Suprapubic skin (tissue), 4 donors: ENCODE measurements at regions not wholly inside any gene's neighbourhood (a gene's known extent, or its start where the extent isn't known, plus 50 kb on each side); places are given as distances from the start of the nearest gene placed in this dataset.

ENCODE experiments used
- DNase-seq, 2 donors: peaks; one replicate each; pipeline ENCODE4 v3.0.0-alpha.2; 2019; ENCODE audit warnings: low spot score in 2 of 2
- H3K27ac ChIP-seq: fragments of 200-600 bp; sonication (generic); one replicate; pipeline ENCODE4 v1.5.1; 2019
- H3K27me3 ChIP-seq: fragments of 200-600 bp; sonication (generic); one replicate; pipeline ENCODE4 v1.5.1; 2019
- H3K36me3 ChIP-seq: fragments of 200-600 bp; sonication (generic); one replicate; pipeline ENCODE4 v1.5.1; 2019
- H3K4me1 ChIP-seq: fragments of 200-600 bp; sonication (generic); one replicate; pipeline ENCODE4 v1.5.1; 2019
- H3K4me3 ChIP-seq: fragments of 200-600 bp; sonication (generic); one replicate; pipeline ENCODE4 v1.5.1; 2019; ENCODE audit warnings: mild to moderate bottlenecking
- H3K9me3 ChIP-seq: fragments of 200-600 bp; sonication (generic); one replicate; pipeline ENCODE4 v1.5.1; 2019
- CTCF ChIP-seq, 2 donors: fragments of 200-600 bp in 1 of 2; fragments of 450-650 bp in 1 of 2; sonication (generic) in 1 of 2; IDR thresholded peaks; one replicate each; pipeline ENCODE4 v1.5.1; 2016 to 2019; ENCODE audit warnings: antibody characterized with exemption in 2 of 2, mild to moderate bottlenecking in 1 of 2, moderate library complexity in 1 of 2
- EP300 ChIP-seq: sonication (generic); formaldehyde crosslinking; IDR thresholded peaks from one replicate; pipeline ENCODE4 v1.6.1; 2017; ENCODE audit warnings: antibody characterized with exemption
- POLR2A ChIP-seq, 2 donors: fragments of 450-650 bp; IDR thresholded peaks; one replicate each; pipeline ENCODE4 v1.6.1; 2017; ENCODE audit warnings: antibody characterized with exemption in 2 of 2, mild to moderate bottlenecking in 2 of 2, moderate library complexity in 2 of 2
- POLR2AphosphoS5 ChIP-seq, 3 donors: sonication (generic); formaldehyde crosslinking; IDR thresholded peaks; one replicate each; pipeline ENCODE4 v1.6.1; 2017; ENCODE audit warnings: antibody characterized with exemption in 3 of 3
- WGBS: methylation state at CpG from one replicate; pipeline ENCODE4 v1.1.5; 2018; 5-methylcytosine and 5-hydroxymethylcytosine counted together

DNA sequence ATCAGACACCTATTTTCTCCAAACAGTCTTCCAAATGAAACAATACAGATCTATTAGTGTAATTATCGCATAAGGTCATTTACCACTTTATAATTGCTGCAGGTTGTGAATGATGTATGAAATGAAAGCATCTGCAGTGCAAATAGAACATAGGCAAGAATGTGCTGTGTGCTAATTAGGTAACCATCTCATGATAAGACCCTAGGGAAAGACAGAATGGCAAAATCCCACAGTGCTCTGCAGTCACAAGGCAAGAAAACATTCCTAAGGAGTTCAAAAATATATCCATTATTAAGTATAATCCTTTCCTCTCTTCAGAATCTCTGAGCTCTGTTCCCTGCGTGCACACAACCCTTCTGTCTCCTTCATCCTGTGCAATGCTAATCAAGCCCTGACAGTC lies 488.1 kb downstream of the NR4A2 start:
- Histone ChIP-seq H3K36me3 (no peaks in the 10 kb centered on the region), H3K27me3 (no peaks in the 10 kb centered on the region), H3K9me3 (no peaks in the 10 kb centered on the region), H3K4me1 (no peaks in the 10 kb centered on the region), H3K27ac (no peak overlapping the region), H3K4me3 (no peak overlapping the region)
- no peak for DNase-seq
- TF ChIP-seq POLR2AphosphoS5 (IDR thresholded peaks at IDR 0.05) (no peak), POLR2A (IDR thresholded peaks at IDR 0.05) (no peak), EP300 (no peak), CTCF (IDR thresholded peaks at IDR 0.05) (no peak)
- WGBS = 87% methylated on average over 2 of the region's 2 CpGs

DNA sequence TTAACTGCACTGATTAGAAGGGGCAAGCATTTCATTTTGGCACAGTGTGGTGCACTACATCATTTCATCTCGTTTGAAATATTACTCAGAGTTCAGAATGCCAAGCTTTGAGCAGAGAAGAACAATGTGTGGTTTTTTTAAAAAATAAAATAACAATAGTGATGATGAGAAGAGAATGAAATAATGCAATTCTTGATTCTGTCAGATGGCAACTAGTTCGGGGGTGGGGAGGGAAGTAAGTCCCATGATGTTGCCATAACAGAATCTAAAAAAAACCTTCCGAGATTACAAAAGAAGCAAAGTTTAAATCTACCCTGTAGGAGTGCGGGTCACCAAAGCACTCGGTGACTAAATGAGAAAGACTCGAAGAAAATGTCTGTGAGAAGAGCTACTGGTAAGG lies 490.4 kb downstream of the NR4A2 start:
- no peak for DNase-seq
- H3K4me1 ChIP-seq = no peaks in the 10 kb centered on the region
- no peak overlapping the region for H3K27ac ChIP-seq
- no peaks in the 10 kb centered on the region for H3K27me3 ChIP-seq
- WGBS = 47% methylated on average over 6 of the region's 6 CpGs
- no peak overlapping the region for H3K4me3 ChIP-seq
- H3K9me3 ChIP-seq = no peaks in the 10 kb centered on the region
- no peak for TF ChIP-seq POLR2A (IDR thresholded peaks at IDR 0.05)
- no peak for TF ChIP-seq EP300
- TF ChIP-seq POLR2AphosphoS5 (IDR thresholded peaks at IDR 0.05) = no peak
- no peak for TF ChIP-seq CTCF (IDR thresholded peaks at IDR 0.05)
- no peaks in the 10 kb centered on the region for H3K36me3 ChIP-seq

GRCh38 chr2:155841442-155841841 lies 491.1 kb downstream of the NR4A2 start:
- Histone ChIP-seq H3K27me3 (no peaks in the 10 kb centered on the region), H3K36me3 (no peaks in the 10 kb centered on the region), H3K4me1 (no peaks in the 10 kb centered on the region), H3K9me3 (no peaks in the 10 kb centered on the region), H3K27ac (no peak overlapping the region), H3K4me3 (no peak overlapping the region)
- TF ChIP-seq CTCF (IDR thresholded peaks at IDR 0.05) (no peak), EP300 (no peak), POLR2A (IDR thresholded peaks at IDR 0.05) (no peak), POLR2AphosphoS5 (IDR thresholded peaks at IDR 0.05) (no peak)
- 15% methylated on average over 3 of the region's 3 CpGs for WGBS
- DNase-seq = no peak

DNA sequence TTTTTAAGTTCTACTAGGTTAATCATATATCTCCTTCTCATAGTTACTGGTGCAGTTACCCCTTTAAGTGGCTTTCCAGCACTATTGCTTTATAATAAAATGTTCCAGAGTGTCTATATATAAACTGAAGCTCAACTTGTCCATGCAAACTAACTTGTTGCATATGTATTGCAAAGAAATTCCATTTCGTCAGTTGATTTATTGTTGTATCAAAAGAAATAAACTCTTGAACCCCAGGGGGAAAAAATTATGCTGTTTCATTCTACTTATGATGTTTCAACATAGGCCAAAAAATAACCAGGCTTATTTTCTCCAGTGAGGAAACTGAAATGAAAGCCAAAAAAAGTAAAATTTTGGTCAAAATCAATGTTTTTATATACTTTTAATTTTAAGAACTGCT lies 491.9 kb downstream of the NR4A2 start:
- DNase-seq = no peak
- Histone ChIP-seq H3K9me3 (no peaks in the 10 kb centered on the region), H3K27ac (no peak overlapping the region), H3K4me3 (no peak overlapping the region), H3K27me3 (no peaks in the 10 kb centered on the region), H3K36me3 (no peaks in the 10 kb centered on the region), H3K4me1 (no peaks in the 10 kb centered on the region)
- TF ChIP-seq POLR2A (IDR thresholded peaks at IDR 0.05) = no peak
- TF ChIP-seq CTCF (IDR thresholded peaks at IDR 0.05) = no peak
- no peak for TF ChIP-seq EP300
- no peak for TF ChIP-seq POLR2AphosphoS5 (IDR thresholded peaks at IDR 0.05)
- 47% methylated on average over 1 of the region's 1 CpG for WGBS

GRCh38 chr2:155839991-155840390 lies 492.5 kb downstream of the NR4A2 start:
- Histone ChIP-seq H3K9me3 (no peaks in the 10 kb centered on the region), H3K36me3 (no peaks in the 10 kb centered on the region), H3K4me1 (no peaks in the 10 kb centered on the region), H3K4me3 (no peak overlapping the region), H3K27ac (no peak overlapping the region), H3K27me3 (no peaks in the 10 kb centered on the region)
- WGBS = 43% methylated on average over 2 of the region's 2 CpGs
- TF ChIP-seq POLR2A (IDR thresholded peaks at IDR 0.05) (no peak), POLR2AphosphoS5 (IDR thresholded peaks at IDR 0.05) (no peak), EP300 (no peak), CTCF (IDR thresholded peaks at IDR 0.05) (no peak)
- DNase-seq = no peak
